ENCODE measurements at regions not wholly inside any gene's neighbourhood (a gene's known extent, or its start where the extent isn't known, plus 50 kb on each side); places are given as distances from the start of the nearest gene placed in this dataset.

GRCh38 chrX:20355187-20355586, 88.5 kb upstream of the RPS6KA3 start:
- WGBS, 2 experiments (ENCODE audit: insufficient coverage in 1 of 2, insufficient read length in 1 of 2) = 90 to 100% methylated on average over 2 to 6 of the region's 7 CpGs
- DNase-seq = no peak

DNA sequence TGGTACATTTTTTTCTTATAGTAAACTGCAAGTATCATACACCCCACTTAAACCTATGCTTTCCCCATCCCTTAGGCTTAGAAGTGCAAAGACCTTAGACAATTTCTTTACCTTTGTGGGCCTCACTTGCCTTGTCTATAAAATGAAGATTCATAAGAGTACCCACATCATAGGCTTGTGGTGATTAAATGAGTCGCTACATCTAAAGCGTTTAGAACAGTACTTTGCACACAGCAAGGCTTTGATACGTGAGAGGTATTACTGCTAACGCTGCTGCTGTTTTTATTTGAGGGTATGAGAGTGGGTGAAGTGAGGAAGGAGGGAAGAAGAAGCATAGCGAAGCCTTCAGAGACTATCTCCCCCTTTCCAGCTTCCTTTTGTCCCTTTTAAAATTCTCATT, 87.8 kb upstream of the RPS6KA3 start:
- Mint-ChIP-seq H3K36me3 (ENCODE audit: low read depth) (no peaks in the 10 kb centered on the region), H3K4me1 (no peaks in the 10 kb centered on the region), H3K9me3 (peaks cover 56% of the 10 kb centered on the region), H3K27ac (no peak overlapping the region), H3K27me3 (ENCODE audit: insufficient read depth) (peaks cover 4% of the 10 kb centered on the region), H3K4me3 (no peak overlapping the region)
- WGBS, 2 experiments (ENCODE audit: insufficient coverage in 1 of 2, insufficient read length in 1 of 2) = 87 to 100% methylated on average over 1 to 3 of the region's 5 CpGs
- Histone ChIP-seq H3K27ac (ENCODE audit: low read depth, low read length) (no peak overlapping the region), H3K4me3 (ENCODE audit: low read length) (no peak overlapping the region), H3K9me3 (ENCODE audit: control insufficient read depth, low read length) (no peaks in the 10 kb centered on the region), H3K4me1 (ENCODE audit: control insufficient read depth, insufficient read depth, low read length) (no peaks in the 10 kb centered on the region), H3K9ac (ENCODE audit: extremely low read depth, low read length, poor library complexity, severe bottlenecking) (no peak overlapping the region), H3K27me3 (ENCODE audit: control insufficient read depth, insufficient read depth, low read length, poor library complexity, severe bottlenecking) (no peaks in the 10 kb centered on the region), H3K36me3 (ENCODE audit: control insufficient read depth, insufficient read depth, low read length) (no peaks in the 10 kb centered on the region)
- TF ChIP-seq, protein P1, sequence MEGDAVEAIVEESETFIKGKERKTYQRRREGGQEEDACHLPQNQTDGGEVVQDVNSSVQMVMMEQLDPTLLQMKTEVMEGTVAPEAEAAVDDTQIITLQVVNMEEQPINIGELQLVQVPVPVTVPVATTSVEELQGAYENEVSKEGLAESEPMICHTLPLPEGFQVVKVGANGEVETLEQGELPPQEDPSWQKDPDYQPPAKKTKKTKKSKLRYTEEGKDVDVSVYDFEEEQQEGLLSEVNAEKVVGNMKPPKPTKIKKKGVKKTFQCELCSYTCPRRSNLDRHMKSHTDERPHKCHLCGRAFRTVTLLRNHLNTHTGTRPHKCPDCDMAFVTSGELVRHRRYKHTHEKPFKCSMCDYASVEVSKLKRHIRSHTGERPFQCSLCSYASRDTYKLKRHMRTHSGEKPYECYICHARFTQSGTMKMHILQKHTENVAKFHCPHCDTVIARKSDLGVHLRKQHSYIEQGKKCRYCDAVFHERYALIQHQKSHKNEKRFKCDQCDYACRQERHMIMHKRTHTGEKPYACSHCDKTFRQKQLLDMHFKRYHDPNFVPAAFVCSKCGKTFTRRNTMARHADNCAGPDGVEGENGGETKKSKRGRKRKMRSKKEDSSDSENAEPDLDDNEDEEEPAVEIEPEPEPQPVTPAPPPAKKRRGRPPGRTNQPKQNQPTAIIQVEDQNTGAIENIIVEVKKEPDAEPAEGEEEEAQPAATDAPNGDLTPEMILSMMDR (conservative IDR thresholded peaks at IDR 0.05) = no peak
- no peak for DNase-seq

More at GRCh38 chrX:20355187-20355586, 88.5 kb upstream of the RPS6KA3 start:
- no peaks in the 10 kb centered on the region for H3K27me3 ChIP-seq (ENCODE audit: control insufficient read depth, insufficient read depth, low read length, poor library complexity, severe bottlenecking)
- no peak overlapping the region for H3K27ac ChIP-seq (ENCODE audit: low read depth, low read length)
- no peaks in the 10 kb centered on the region for H3K4me1 ChIP-seq (ENCODE audit: control insufficient read depth, insufficient read depth, low read length)
- no peak overlapping the region for H3K9ac ChIP-seq (ENCODE audit: extremely low read depth, low read length, poor library complexity, severe bottlenecking)
- Mint-ChIP-seq H3K27me3 (ENCODE audit: insufficient read depth) (peaks cover 4% of the 10 kb centered on the region), H3K36me3 (ENCODE audit: low read depth) (no peaks in the 10 kb centered on the region), H3K9me3 (peaks cover 50% of the 10 kb centered on the region), H3K27ac (no peak overlapping the region), H3K4me1 (no peaks in the 10 kb centered on the region), H3K4me3 (no peak overlapping the region)
- H3K9me3 ChIP-seq (ENCODE audit: control insufficient read depth, low read length) = no peaks in the 10 kb centered on the region
- TF ChIP-seq, protein P1 (conservative IDR thresholded peaks at IDR 0.05) = no peak
- H3K36me3 ChIP-seq (ENCODE audit: control insufficient read depth, insufficient read depth, low read length) = no peaks in the 10 kb centered on the region
- H3K4me3 ChIP-seq (ENCODE audit: low read length) = no peak overlapping the region

DNA sequence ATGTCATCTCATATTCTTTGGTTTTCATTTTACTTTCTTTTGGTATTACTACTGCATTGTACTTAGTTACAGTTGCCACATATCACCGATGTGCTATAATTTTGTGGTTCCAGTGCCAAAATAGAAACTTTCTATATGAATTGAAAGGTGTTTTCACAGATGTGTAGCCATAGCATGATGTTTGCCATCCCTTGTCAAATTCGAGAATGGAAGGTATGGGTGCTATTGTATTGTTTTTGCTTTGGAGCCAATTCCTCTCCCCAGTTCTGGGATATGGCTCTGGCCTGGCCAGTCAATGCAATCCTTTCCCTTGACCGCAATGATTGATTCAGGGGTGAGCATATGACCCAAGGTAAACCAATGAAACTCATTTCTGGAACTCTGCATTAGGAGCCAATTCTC, 86.2 kb upstream of the RPS6KA3 start:
- Mint-ChIP-seq H3K9me3 (peaks cover 52% of the 10 kb centered on the region), H3K27me3 (ENCODE audit: insufficient read depth) (peaks cover 4% of the 10 kb centered on the region), H3K4me3 (no peak overlapping the region), H3K4me1 (peaks cover 3% of the 10 kb centered on the region), H3K27ac (no peak overlapping the region), H3K36me3 (ENCODE audit: low read depth) (no peaks in the 10 kb centered on the region)
- Histone ChIP-seq H3K27ac (ENCODE audit: low read depth, low read length) (no peak overlapping the region), H3K4me3 (ENCODE audit: low read length) (no peak overlapping the region), H3K4me1 (ENCODE audit: control insufficient read depth, insufficient read depth, low read length) (no peaks in the 10 kb centered on the region), H3K9ac (ENCODE audit: extremely low read depth, low read length, poor library complexity, severe bottlenecking) (no peak overlapping the region), H3K36me3 (ENCODE audit: control insufficient read depth, insufficient read depth, low read length) (no peaks in the 10 kb centered on the region), H3K9me3 (ENCODE audit: control insufficient read depth, low read length) (no peaks in the 10 kb centered on the region), H3K27me3 (ENCODE audit: control insufficient read depth, insufficient read depth, low read length, poor library complexity, severe bottlenecking) (no peaks in the 10 kb centered on the region)
- WGBS, 2 experiments (ENCODE audit: insufficient coverage in 1 of 2, insufficient read length in 1 of 2) = 97% methylated on average over 3 of the region's 3 CpGs; no CpG with 5 or more reads in 1 of the 2 experiments
- DNase-seq = no peak
- TF ChIP-seq, protein P1 (conservative IDR thresholded peaks at IDR 0.05) = no peak
